ENCODE measurements at regions not wholly inside any gene's neighbourhood (a gene's known extent, or its start where the extent isn't known, plus 50 kb on each side); places are given as distances from the start of the nearest gene placed in this dataset.

- DNase-seq (ENCODE audit: low spot score), result peak; percentile 3
Observed at GRCh38 chr13:44022196-44022595, 142.5 kb downstream of the LACC1 start.

DNA sequence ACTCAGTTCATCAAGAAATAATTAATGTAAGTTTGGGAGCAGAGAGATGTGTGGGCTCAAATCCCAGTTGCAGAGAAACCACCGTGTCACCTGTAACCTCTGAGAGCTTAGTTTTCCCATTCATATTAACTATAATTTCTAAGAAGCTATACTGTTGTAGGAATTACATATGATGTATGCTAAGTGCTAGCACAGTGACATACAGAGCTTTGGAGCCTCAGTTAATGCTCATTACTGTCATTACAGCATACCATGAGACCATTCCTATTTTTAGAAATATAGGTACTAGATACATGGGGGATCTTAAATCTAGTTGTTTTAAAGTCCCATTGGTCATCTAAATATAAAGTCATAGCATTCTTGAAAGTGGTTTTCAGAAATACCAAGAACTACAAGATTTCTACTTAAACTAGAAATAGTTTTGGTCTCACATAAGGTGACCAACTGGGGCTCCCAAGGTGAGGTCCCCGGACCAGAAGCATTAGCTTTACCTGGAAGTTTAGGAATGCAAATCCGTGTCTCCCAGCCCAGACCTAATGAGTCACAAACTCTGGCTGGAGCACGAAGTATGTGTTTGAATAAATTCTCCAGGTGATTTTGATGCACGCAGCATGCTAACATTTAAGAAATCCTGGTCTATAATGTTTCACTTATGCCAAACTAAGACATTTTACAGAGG lies 144.6 kb downstream of the LACC1 start:
- DNase-seq (ENCODE audit: low spot score), result no peak

DNA sequence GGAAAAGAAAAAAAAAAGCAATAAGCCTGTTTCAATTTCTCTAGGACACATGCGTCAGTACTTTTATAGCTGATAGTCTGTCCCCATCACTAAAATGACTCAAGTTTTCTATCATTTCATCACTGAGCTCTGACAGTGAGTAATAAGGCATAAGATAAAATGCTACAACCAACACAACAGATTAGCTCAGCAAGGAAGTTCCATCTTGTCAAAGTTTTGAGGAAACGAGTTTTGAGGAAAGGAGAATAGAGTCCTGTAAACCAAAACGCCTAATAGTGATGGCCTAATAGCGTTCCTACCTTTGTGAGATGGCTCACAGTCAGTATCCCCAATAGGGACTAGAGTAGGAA lies 145.1 kb downstream of the LACC1 start:
- DNase-seq (ENCODE audit: low spot score), result no peak

DNA sequence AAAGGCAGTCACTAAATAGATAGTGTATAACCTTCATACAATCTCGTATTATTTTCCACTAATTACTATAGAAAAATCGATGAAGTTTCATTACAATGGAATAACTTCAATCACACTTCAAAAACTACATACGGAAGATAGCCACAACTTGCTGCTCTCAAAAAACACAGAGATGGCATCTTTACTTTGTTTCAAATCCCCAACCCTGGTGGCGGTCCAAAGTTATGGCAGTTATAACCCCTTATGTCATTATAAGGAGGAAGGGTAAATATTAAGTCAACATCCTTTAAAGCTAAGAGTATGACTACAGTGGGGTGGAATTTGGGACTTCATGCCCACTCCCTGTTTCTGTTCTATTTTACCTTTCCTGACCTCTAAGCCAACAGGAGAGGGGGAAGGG lies 146.5 kb downstream of the LACC1 start:
- no peak for DNase-seq (ENCODE audit: low spot score)

- no peak for DNase-seq (ENCODE audit: low spot score)
Observed at GRCh38 chr13:44028734-44029133, 149.0 kb downstream of the LACC1 start.

DNA sequence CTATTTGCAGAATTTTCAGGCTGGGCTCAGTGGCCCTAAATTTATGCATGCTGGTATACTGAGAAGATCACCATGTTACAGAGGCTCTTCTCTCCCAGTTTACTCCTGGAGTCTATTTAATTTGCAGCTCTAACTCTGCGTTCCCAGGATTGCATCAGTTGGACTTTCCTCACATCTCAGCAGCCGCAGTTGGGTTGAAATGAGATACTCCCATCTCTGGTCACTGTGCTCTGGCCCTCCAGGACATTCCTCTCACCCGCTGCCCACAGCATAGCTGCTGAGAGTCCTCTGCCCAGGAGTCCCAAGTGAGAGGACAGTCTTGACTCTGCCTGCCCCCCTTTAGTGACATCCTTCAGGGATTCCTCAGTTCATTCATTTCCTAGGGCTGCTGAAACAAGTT lies 150.9 kb downstream of the LACC1 start:
- DNase-seq (ENCODE audit: low spot score), result no peak

- DNase-seq (ENCODE audit: low spot score), result no peak
Observed at GRCh38 chr13:44031555-44031954, 151.9 kb downstream of the LACC1 start.

- DNase-seq (ENCODE audit: low spot score), result no peak
Observed at GRCh38 chr13:44032802-44033201, 153.1 kb downstream of the LACC1 start.

- DNase-seq (ENCODE audit: low spot score), result no peak
Observed at GRCh38 chr13:44035400-44035799, 155.7 kb downstream of the LACC1 start.

- DNase-seq (ENCODE audit: low spot score), result no peak
Observed at GRCh38 chr13:44040070-44040817, 160.5 kb downstream of the LACC1 start.

DNA sequence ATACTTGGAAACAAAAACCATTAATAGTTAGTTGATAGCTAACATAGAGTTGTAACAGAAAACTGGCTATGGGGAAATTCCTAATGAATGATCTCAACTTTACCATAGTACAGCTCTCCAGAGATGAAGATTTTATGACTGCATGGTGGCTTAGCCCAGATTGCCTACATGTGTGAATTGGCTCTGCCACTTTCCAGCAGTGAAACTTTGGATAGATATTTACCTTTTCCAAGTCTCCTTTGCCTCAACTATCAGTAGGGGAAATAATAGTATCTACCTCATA lies 161.1 kb downstream of the LACC1 start:
- no peak for DNase-seq (ENCODE audit: low spot score)

GRCh38 chr13:44044547-44045179 lies 165.0 kb downstream of the LACC1 start:
- no peak for DNase-seq (ENCODE audit: low spot score)

DNA sequence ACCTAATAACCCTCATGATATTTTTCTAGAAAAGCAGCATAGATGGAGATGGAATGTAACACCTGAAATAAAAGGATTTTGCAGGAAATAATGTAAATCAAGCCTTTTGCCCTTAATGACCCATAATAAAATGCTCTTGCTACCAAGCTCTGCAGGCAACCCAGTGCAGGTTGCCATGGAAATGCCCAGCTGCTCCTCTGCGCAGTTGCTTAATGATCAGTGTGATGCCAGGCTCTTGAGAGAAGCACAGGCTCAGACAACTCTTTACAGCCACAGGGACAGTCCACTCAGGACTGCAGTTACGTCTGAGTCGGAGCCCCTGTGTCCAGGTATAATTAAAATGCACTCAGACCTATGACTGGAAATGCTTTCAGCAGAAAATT lies 165.5 kb downstream of the LACC1 start:
- DNase-seq (ENCODE audit: low spot score), result no peak

DNA sequence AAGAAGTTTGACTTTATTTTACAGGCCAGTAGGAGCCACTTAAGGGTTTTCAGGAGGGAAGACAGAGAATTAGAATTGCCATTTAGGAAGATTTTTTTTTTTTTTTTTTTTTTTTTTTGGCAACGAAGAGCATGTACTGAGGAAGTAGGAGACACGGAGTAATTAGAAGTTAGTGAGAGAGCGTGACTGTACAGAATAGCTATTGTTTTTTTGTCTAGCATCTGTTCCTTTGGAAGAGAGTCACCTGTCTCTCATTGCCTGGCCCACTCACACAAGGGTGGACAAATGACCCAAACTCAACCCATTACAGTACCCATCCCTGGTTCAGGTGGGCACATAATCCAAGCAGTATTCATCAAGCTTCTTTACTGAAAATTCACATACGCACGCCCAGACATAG lies 166.7 kb downstream of the LACC1 start:
- DNase-seq (ENCODE audit: low spot score), result no peak

- no peak for DNase-seq (ENCODE audit: low spot score)
Observed at GRCh38 chr13:44048326-44048725, 168.6 kb downstream of the LACC1 start.

DNA sequence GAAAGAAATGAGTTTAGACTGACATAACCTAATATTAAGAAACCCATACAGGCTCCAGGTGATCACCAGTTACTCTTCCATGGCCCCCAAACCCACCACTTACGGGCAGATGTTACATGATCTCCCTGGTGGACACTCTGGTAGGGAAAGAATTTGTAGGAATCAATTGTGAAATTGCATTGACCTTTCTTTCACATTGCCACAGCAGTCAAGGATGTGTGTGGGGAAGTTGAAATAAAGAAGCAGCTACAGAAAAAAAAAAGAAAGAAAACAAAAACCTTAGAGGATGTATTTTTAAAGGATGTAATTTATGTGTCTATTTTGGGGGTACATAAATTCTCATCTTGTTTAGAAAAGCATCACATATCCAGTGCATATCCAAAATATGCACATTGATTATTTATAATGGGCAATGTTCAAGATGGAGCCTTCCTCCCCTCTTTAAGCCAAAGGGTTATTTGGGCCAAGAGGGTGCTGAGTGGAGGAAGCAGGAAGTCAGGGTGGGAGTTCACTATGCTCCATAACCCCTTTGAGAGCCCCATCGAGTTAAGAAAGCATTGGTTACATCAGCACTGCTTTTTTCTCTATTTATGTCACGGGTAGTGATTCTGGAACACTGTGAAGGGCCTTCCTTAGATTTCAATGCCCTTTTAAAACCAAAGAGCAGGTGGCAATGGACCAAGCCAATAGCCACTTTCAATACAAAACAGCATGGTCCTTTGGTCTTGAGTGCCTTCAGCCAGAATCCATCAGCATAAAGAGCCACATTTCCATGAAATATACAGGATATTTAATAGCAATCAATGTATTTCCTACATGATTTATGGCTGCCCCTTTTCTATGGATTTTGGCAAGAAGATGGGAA lies 169.6 kb downstream of the LACC1 start:
- DNase-seq (ENCODE audit: low spot score), result no peak

DNA sequence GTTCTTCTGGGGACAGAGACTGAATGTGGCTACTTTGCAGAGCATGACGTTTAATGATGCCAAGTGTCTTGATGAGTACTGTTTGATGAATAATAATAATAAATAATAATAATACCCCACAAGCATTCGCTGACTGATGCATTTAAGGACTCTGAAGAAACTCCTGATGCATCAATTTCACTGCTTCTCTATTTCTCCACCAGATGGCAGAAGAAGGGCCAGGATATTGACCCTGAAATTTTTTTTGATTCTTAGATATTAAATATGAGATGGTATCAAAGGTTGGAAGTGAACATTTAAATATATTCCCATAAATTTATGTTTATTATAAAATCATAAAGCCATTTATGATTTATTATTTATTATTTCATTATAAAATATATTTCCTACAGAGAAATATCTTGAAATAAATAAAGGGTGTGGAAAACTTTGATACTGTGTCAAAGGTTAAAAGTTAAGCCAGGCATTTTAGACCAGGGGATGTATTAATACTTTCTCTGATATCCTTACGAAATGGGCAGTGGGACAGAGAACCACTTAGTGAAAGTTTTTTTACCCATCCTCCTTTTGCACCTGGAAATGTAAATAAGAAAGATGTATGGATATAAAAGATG lies 170.9 kb downstream of the LACC1 start:
- DNase-seq (ENCODE audit: low spot score), result no peak

DNA sequence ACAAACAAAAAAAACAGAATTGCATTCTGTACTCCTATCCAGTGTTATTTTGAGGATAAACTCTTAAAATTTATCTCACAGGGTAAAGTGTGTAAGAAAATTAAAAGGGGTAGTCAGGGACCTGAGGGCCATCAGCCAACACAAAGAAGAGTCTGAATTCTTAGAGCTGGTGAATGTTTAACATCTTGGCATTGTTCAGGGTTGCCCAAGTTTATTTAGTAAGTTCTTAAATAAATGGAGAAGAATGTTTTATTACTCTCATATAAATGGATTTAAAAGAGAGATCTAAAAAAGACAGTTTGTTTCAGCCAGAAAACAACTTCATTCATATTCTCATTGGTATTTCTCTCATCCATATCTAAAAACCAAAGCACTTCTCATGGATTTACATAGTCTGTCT lies 171.7 kb downstream of the LACC1 start:
- no peak for DNase-seq (ENCODE audit: low spot score)

DNA sequence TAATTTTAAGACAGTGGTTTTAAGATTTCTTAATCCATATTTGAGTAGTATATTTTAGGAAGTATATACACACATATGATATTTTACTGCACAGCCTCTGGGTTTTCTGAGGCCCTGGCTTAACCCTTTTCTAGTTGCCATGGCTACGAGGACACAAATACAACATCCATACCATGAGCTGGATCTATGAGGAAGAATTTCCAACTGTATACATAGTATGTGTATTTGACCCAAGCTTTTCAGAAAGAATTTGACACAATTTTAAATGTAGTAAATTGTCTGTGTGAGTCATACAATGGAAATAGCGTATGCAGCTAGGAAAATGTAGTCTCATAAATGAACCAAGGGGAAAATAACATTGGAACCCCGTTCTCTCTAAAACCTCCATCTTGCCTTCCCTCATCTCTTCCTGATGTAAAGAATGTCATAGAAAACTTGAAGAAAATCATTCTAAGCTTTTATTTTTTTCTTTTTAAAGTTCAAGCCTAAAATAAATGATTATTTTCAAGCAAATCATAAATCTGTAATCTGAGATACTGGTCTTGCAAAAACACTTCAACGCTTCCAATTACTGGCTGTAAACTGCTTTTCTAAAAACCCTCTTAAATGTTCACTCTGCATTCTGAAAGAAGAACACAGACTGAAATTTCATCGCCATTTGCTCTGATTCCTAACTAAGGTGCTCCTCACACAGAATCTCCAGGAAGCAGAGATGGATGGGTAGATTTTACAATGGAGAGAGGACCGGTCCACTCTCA lies 172.4 kb downstream of the LACC1 start:
- no peak for DNase-seq (ENCODE audit: low spot score)

DNA sequence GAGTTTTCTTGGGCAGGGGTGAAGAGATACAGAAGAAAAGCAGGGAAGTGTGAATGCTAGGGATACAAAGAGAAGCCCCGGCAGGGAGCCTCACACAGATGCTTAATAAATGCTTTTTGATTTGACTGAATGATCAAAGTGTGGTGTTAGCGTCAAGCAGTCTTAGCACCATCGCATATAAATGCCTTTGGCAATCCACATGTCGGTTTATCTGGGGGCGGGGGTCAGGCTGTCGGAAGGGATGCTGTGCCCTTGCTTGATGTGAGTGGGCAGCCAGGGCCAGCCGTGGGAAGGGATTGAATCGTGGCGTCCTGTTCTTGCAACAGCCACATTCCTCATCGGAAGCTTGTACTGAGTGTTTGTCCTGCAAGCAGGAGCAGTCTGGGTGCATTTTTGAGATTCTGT lies 173.1 kb downstream of the LACC1 start:
- no peak for DNase-seq (ENCODE audit: low spot score)

DNA sequence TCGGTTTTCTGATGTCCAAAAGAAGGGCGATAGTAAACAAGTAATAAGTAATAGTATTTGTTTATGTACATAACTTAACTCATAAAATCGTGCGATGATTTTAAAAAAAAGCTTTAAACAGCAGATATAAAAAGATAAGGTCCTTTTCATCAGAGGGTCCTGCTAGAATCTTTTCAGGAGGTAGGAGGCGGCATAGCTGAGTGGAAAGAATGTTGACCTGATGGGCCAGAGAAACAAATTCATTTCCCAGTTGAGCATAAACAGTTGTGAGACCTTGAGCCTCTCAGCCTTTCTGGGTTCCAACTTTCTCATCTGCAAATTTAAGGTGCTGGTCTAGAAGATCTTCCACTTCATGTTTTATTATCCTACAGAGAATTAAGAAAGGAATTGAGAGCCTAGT lies 173.5 kb downstream of the LACC1 start:
- no peak for DNase-seq (ENCODE audit: low spot score)

GRCh38 chr13:44054525-44054924 lies 174.8 kb downstream of the LACC1 start:
- DNase-seq (ENCODE audit: low spot score), result no peak
